Trophoblast cell (in vitro differentiated cells and primary cell): ENCODE measurements at regions not wholly inside any gene's neighbourhood (a gene's known extent, or its start where the extent isn't known, plus 50 kb on each side); places are given as distances from the start of the nearest gene placed in this dataset.
"Not testable (repeated sequence)": the region's sequence is repeated elsewhere in the genome, so short reads cannot be mapped to it uniquely, and the experiment has no call there.

Source experiments
- DNase-seq, 2 donors: peaks; one replicate each; pipeline ENCODE4 v3.0.0-alpha.2; 2016
- H2AFZ ChIP-seq: 2 replicates; pipeline ENCODE4 v1.6.1; 2013; ENCODE audit warnings: low read length, moderate library complexity, mild to moderate bottlenecking; ENCODE audit not compliant: insufficient read depth, poor library complexity
- H2AK5ac ChIP-seq: 2 replicates; pipeline ENCODE4 v1.6.1; 2013; ENCODE audit warnings: mild to moderate bottlenecking, low read length
- H2BK120ac ChIP-seq: 2 replicates; pipeline ENCODE4 v1.6.1; 2013; ENCODE audit warnings: low read length, mild to moderate bottlenecking, moderate library complexity; ENCODE audit not compliant: insufficient read depth, poor library complexity
- H2BK12ac ChIP-seq: 2 replicates; pipeline ENCODE4 v1.6.1; 2013; ENCODE audit warnings: mild to moderate bottlenecking, low read length, moderate library complexity
- H2BK5ac ChIP-seq: 2 replicates; pipeline ENCODE4 v1.6.1; 2013; ENCODE audit warnings: low read length, low read depth, moderate library complexity, mild to moderate bottlenecking; ENCODE audit not compliant: poor library complexity
- H3K14ac ChIP-seq: 2 replicates; pipeline ENCODE4 v1.6.1; 2013; ENCODE audit warnings: mild to moderate bottlenecking, low read length
- H3K18ac ChIP-seq: 2 replicates; pipeline ENCODE4 v1.6.1; 2013; ENCODE audit warnings: mild to moderate bottlenecking, low read length
- H3K23ac ChIP-seq: 2 replicates; pipeline ENCODE4 v1.6.1; 2013; ENCODE audit warnings: low read length
- H3K27ac ChIP-seq: 2 replicates; pipeline ENCODE4 v1.5.1; 2013; ENCODE audit warnings: low read depth, mild to moderate bottlenecking, inconsistent platforms, low read length, moderate library complexity
- H3K27me3 ChIP-seq: 2 replicates; pipeline ENCODE4 v1.6.1; 2013; ENCODE audit warnings: inconsistent platforms, mild to moderate bottlenecking, low read length, moderate library complexity; ENCODE audit not compliant: insufficient read depth
- H3K36me3 ChIP-seq, 2 experiments: 1 replicate in 1 of 2; 2 replicates in 1 of 2; pipeline ENCODE4 v1.6.1; 2013; ENCODE audit warnings: low read length in 2 of 2, mild to moderate bottlenecking in 2 of 2, moderate library complexity in 1 of 2; ENCODE audit not compliant: insufficient read depth in 2 of 2, control insufficient read depth in 1 of 2
- H3K4ac ChIP-seq: 2 replicates; pipeline ENCODE4 v1.6.1; 2013; ENCODE audit warnings: low read depth, mild to moderate bottlenecking, low read length, moderate library complexity
- H3K4me1 ChIP-seq, 2 experiments: 1 replicate in 1 of 2; 2 replicates in 1 of 2; pipeline ENCODE4 v1.6.1; 2013; ENCODE audit warnings: low read length in 2 of 2, mild to moderate bottlenecking in 2 of 2, moderate library complexity in 1 of 2; ENCODE audit not compliant: insufficient read depth in 2 of 2, control insufficient read depth in 1 of 2
- H3K4me2 ChIP-seq: 2 replicates; pipeline ENCODE4 v1.6.1; 2013; ENCODE audit warnings: inconsistent platforms, mild to moderate bottlenecking, low read length, moderate library complexity
- H3K4me3 ChIP-seq: 2 replicates; pipeline ENCODE4 v1.5.1; 2013; ENCODE audit warnings: mild to moderate bottlenecking, low read depth, low read length, inconsistent platforms
- H3K79me1 ChIP-seq: one replicate; pipeline ENCODE4 v1.6.1; 2013; ENCODE audit warnings: low read length
- H3K79me2 ChIP-seq: 2 replicates; pipeline ENCODE4 v1.6.1; 2013; ENCODE audit warnings: low read length, mild to moderate bottlenecking; ENCODE audit not compliant: control insufficient read depth, insufficient read depth, poor library complexity
- H3K9ac ChIP-seq: 2 replicates; pipeline ENCODE4 v1.6.1; 2013; ENCODE audit warnings: mild to moderate bottlenecking, low read length
- H3K9me3 ChIP-seq: 2 replicates; pipeline ENCODE4 v1.6.1; 2013; ENCODE audit warnings: low read depth, mild to moderate bottlenecking, control low read depth, inconsistent platforms, low read length; ENCODE audit not compliant: insufficient read depth
- H4K12ac ChIP-seq: 2 replicates; pipeline ENCODE4 v1.6.1; 2013; ENCODE audit warnings: low read depth, mild to moderate bottlenecking, low read length, moderate library complexity
- H4K8ac ChIP-seq: 2 replicates; pipeline ENCODE4 v1.6.1; 2013; ENCODE audit warnings: low read depth, mild to moderate bottlenecking, low read length, moderate library complexity
- H4K91ac ChIP-seq: one replicate; pipeline ENCODE4 v1.6.1; 2013; ENCODE audit warnings: low read depth, mild to moderate bottlenecking, low read length, moderate library complexity
- WGBS: extraction: QIAGEN DNeasy Blood & Tissue Kit; methylation state at CpG from one replicate; pipeline ENCODE4 v1.1.7; 2013; ENCODE audit warnings: missing lambda C conversion rate; ENCODE audit not compliant: insufficient read length, insufficient coverage; ENCODE audit errors: extremely low coverage; 5-methylcytosine and 5-hydroxymethylcytosine counted together

DNA sequence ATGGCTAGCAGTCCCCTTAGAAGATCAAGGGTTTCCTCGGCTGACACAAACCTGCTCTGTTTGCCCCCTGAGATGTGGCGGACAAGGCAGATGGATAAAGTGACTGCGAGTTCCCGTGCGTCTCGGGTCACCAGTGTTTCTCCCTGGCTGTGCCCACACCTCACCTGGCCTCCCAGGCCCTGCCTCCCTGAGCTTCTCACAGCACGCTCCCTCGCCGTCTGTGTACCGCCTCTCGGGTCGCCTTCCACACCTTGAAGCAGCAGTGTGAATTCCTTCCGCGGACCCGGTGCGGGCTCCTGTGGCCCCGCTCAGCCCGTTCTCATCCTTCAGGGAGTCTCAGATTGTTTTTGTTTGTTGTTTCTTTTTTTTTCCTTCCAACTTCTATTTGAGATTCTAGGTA, 172.0 kb upstream of the FOXD4L5 start:
- not testable (repeated sequence) for H3K4me3 ChIP-seq, H3K27me3 ChIP-seq

GRCh38 chr9:65455751-65456647, 171.0 kb upstream of the FOXD4L5 start:
- not testable (repeated sequence) for H3K9me3 ChIP-seq, H2AK5ac ChIP-seq, H3K18ac ChIP-seq, H4K91ac ChIP-seq, H3K23ac ChIP-seq, H3K27me3 ChIP-seq, H3K14ac ChIP-seq, H3K36me3 ChIP-seq, H4K12ac ChIP-seq, H3K4me1 ChIP-seq, H3K79me2 ChIP-seq, H3K4me2 ChIP-seq, H4K8ac ChIP-seq, H2BK120ac ChIP-seq, H3K79me1 ChIP-seq, H3K9ac ChIP-seq, H3K27ac ChIP-seq, H3K4ac ChIP-seq, H3K4me3 ChIP-seq, H2BK5ac ChIP-seq, DNase-seq, H2AFZ ChIP-seq, H2BK12ac ChIP-seq
- no CpG with 5 or more reads among the region's 18 CpGs for WGBS

More for the DNA sequence above, 172.0 kb upstream of the FOXD4L5 start:
- H4K91ac ChIP-seq, H2AK5ac ChIP-seq, H3K79me1 ChIP-seq, H3K9ac ChIP-seq, H3K14ac ChIP-seq, H4K12ac ChIP-seq, H3K4me2 ChIP-seq, H3K18ac ChIP-seq, H3K4ac ChIP-seq, H2BK5ac ChIP-seq, H2BK120ac ChIP-seq, H3K79me2 ChIP-seq, H3K23ac ChIP-seq, H3K4me1 ChIP-seq, H3K9me3 ChIP-seq, H4K8ac ChIP-seq, H2BK12ac ChIP-seq, H3K27ac ChIP-seq, H2AFZ ChIP-seq, DNase-seq, H3K36me3 ChIP-seq: not testable (repeated sequence)
- WGBS, result no CpG with 5 or more reads among the region's 18 CpGs

DNA sequence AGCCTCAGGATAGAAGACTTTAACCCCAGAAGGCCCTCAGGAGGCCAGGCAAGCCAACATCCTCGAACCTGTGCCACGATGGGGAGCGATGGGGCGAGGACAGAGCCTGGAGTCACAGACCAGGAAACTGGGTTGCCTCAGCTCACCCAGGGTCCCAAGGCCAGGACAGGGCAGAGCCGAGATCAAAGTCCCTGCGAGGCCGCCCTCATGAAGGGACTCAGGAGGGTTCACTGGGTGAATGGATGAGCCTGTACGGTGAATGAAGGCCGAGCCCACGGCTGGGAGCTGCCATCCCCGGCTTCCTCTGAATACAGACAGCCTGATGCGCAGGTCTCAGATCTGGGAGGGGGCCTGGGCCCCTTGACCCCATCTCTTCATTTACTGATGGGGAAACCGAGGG, 170.1 kb upstream of the FOXD4L5 start:
- H3K4me2 ChIP-seq, H3K4me1 ChIP-seq, H3K23ac ChIP-seq, H4K12ac ChIP-seq, H3K27ac ChIP-seq, H2BK12ac ChIP-seq, H2AFZ ChIP-seq, H3K79me2 ChIP-seq, DNase-seq, H3K9ac ChIP-seq, H2BK5ac ChIP-seq, H3K4ac ChIP-seq, H3K14ac ChIP-seq, H3K4me3 ChIP-seq, H3K18ac ChIP-seq, H4K8ac ChIP-seq, H3K9me3 ChIP-seq, H2AK5ac ChIP-seq, H3K79me1 ChIP-seq, H2BK120ac ChIP-seq, H4K91ac ChIP-seq, H3K36me3 ChIP-seq, H3K27me3 ChIP-seq: not testable (repeated sequence)
- WGBS, result no CpG with 5 or more reads among the region's 13 CpGs

- not testable (repeated sequence) for H3K14ac ChIP-seq, H3K4me1 ChIP-seq, H3K27ac ChIP-seq, H3K4me2 ChIP-seq, DNase-seq, H2BK5ac ChIP-seq, H2AK5ac ChIP-seq, H3K79me1 ChIP-seq, H4K12ac ChIP-seq, H3K23ac ChIP-seq, H3K18ac ChIP-seq, H3K9me3 ChIP-seq, H3K4ac ChIP-seq, H3K4me3 ChIP-seq, H2BK12ac ChIP-seq, H3K27me3 ChIP-seq, H2AFZ ChIP-seq, H3K36me3 ChIP-seq, H3K79me2 ChIP-seq, H3K9ac ChIP-seq, H4K91ac ChIP-seq, H4K8ac ChIP-seq, H2BK120ac ChIP-seq
- no CpG with 5 or more reads among the region's 13 CpGs for WGBS
Measured at GRCh38 chr9:65454666-65455065, 169.7 kb upstream of the FOXD4L5 start.
